ENCODE measurements at regions not wholly inside any gene's neighbourhood (a gene's known extent, or its start where the extent isn't known, plus 50 kb on each side); places are given as distances from the start of the nearest gene placed in this dataset.

GRCh38 chr11:15726221-15726746 lies 611.6 kb downstream of the INSC start:
- no peak for DNase-seq (ENCODE audit: low read depth)
- H3K4me3 ChIP-seq (ENCODE audit: low read depth, low read length) = no peak overlapping the region
- TF ChIP-seq CTCF (IDR thresholded peaks at IDR 0.05; ENCODE audit: insufficient read depth, low read depth, low read length) = no peak

GRCh38 chr11:15726893-15727519 lies 612.3 kb downstream of the INSC start:
- no peak overlapping the region for H3K4me3 ChIP-seq (ENCODE audit: low read depth, low read length)
- no peak for TF ChIP-seq CTCF (IDR thresholded peaks at IDR 0.05; ENCODE audit: insufficient read depth, low read depth, low read length)

GRCh38 chr11:15727520-15727914 lies 612.8 kb downstream of the INSC start:
- no peak overlapping the region for H3K4me3 ChIP-seq (ENCODE audit: low read depth, low read length)
- no peak for TF ChIP-seq CTCF (IDR thresholded peaks at IDR 0.05; ENCODE audit: insufficient read depth, low read depth, low read length)
- no peak for DNase-seq (ENCODE audit: low read depth)

More at GRCh38 chr11:15726893-15727519, 612.3 kb downstream of the INSC start:
- DNase-seq (ENCODE audit: low read depth) = peak; percentile 21

GRCh38 chr11:15728207-15728606 lies 613.5 kb downstream of the INSC start:
- H3K4me3 ChIP-seq (ENCODE audit: low read depth, low read length) = no peak overlapping the region
- DNase-seq (ENCODE audit: low read depth) = no peak
- no peak for TF ChIP-seq CTCF (IDR thresholded peaks at IDR 0.05; ENCODE audit: insufficient read depth, low read depth, low read length)

- no peak for DNase-seq (ENCODE audit: low read depth)
- no peak overlapping the region for H3K4me3 ChIP-seq (ENCODE audit: low read depth, low read length)
- TF ChIP-seq CTCF (IDR thresholded peaks at IDR 0.05; ENCODE audit: insufficient read depth, low read depth, low read length) = no peak
Measured at GRCh38 chr11:15730263-15730994, 615.7 kb downstream of the INSC start.

- no peak for TF ChIP-seq CTCF (IDR thresholded peaks at IDR 0.05; ENCODE audit: insufficient read depth, low read depth, low read length)
- DNase-seq (ENCODE audit: low read depth) = no peak
- no peak overlapping the region for H3K4me3 ChIP-seq (ENCODE audit: low read depth, low read length)
Measured at GRCh38 chr11:15730995-15731385, 616.3 kb downstream of the INSC start.
